Hematopoietic multipotent progenitor cell treated with erythropoietin and hydrocortisone succinate and interleukin-3 and kit ligand, for 4 days (in vitro differentiated cells): ENCODE measurements at regions not wholly inside any gene's neighbourhood (a gene's known extent, or its start where the extent isn't known, plus 50 kb on each side); places are given as distances from the start of the nearest gene placed in this dataset.

Source experiments
- DNase-seq: peaks from one replicate; pipeline ENCODE4 v3.0.0-alpha.2; 2015

DNA sequence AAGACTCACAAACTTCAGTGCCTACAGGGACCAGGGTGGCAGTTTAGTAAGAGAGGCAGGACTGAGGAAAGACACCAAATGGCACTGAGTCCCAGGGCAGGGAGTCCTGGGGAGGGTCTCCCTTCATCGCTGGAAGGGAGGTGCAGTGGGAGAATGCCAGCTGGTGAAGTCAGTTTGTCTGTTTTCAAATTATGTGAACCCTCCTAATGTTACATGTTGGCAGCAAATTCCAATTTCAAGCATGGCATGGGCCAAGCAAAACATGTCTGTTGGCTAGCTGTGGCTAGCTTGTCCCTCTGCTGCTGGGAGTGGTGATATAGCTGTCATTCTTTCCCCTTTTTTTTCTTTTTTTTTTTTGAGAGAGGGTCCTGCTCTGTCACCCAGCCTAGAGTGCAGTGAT is 55.9 kb upstream of the HAAO start:
- DNase-seq = no peak

DNA sequence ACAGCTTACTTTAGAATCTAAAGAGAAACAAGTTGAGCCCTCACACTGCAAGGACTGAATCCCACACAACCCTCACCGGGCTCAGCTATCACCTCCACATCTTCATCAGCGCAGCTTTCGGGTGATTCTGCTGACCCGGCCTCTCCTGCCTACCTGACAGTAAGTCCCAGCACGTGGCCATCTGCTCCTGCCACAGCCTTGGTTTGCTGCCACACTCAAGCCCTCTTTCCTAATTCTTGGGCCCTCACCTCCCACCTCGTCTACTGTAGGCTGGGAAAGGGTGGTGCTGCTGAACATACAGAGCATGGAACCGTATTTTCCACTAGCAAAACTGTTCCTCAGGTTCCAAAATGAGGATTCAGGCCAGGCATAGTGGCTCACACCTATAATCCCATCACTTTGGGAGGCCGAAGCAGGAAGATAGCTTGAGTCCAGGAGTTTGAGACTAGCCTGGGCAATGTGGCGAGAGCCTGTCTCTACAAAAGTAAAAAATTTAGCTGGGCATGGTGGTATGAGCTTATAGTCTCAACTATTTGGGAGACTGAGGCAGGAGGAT is 55.3 kb upstream of the HAAO start:
- no peak for DNase-seq

DNA sequence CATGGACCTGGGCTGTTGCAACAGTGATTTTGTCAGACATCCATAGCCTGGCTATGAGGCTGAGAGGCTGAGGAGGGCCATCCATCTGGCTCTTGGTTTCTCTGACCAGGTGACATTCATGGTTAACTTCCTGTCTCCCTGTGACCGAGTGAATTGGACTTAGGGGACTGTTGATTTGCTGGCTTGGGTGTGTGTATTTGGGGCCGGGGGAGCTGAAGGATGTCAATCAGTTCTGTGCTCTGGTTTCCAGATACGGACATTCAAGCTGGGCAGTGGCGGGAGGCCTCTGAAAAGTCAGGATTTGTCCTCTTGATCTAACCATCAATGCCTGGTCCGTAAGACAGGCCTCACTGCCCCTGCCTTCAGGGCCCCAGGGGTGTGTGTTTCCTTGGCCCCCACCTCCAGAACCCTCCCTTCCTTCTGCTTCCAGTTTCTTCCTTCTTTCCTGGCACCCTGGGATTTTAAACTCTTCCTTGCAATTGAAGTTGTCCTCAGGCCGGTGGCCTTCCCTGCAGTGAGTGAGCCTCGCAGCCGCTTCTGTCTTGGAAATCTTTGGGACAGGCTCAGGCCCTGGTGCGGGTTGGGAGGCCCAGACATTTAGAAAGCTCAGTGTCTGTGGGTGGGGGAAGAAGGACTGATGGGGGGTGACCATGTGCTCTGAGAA is 54.7 kb upstream of the HAAO start:
- DNase-seq = no peak

DNA sequence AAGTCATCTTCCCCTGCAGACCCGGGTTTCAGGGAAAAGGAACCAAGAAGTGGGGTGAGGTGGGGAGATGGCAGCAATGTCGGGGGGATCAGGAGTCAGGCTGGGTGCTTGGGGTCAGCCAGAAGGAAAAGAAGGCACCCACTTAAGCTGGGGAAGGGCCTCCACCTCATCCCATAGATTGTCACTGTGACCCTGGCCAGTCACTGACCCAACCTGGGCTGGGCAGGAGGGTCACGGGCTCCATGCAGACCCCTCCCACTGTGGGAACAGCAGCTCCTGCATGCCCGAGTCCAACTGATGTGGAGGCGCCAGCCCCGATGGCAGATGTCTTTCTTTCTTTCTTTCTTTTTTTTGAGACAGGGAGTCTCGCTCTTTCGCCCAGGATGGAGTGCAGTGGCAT is 53.6 kb upstream of the HAAO start:
- DNase-seq = no peak

DNA sequence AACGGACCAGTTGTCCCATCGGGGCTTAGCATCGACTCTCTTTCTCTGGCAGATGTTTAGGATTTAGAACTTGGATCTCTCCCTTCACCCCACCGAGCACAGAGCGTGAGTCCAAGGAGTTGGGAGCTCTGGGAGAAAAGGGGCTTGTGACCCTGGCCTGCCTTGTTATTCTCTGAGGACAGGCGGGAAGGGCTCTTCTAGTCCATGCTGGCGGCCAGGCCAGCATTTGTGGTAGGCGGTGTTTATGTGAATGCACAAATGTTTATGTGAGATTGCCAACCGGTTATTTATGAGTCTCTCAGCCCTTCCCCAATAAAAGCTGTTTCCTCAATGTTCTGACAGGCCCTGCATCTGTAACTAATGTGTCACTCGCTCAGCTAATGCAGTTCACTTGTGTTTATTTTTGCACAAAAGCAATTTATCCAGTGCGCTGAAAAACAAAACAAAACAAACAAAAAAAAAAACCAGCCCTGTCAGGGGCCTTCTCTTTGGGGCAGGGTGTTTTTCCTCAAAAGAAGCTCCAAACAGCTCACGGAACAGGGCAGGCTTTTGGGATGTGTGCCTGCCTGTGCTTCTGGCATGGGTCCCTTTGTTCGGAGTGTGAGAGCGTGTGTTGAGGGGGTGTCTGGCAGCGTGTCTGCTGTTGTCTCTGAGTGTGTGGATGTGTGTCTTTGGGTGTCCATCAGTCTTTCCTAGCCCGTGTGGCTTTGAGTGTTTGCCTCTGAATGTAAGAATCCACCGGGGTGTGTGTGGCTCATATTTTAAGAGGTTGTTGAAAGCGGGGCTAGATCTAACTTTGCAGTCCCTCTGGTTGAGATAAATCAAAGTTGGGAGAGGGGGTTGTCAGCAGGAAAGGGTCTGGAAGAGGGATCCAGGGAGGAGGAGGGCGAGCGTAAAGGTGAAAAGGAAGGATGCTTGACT is 52.8 kb upstream of the HAAO start:
- peak; percentile 30 for DNase-seq

DNA sequence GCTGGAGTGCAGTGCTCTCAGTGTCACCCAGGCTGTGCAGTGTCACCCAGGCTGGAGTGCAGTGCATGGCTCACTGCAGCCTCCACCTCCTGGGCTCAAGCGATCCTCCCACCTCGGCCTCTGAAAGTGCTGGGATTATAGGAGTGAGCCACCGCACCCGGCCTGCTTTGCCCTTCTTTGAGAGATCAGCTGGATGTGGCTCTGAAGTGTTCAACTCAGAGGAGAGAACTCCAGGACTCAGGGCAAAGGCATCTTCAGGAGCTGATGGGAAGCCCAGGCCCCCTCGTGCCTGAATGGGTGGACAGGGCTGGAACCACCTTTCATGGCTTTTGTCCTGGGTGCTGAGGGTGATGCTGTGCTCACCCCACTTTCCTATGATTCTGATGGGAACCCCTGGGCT is 52.0 kb upstream of the HAAO start:
- DNase-seq = no peak

DNA sequence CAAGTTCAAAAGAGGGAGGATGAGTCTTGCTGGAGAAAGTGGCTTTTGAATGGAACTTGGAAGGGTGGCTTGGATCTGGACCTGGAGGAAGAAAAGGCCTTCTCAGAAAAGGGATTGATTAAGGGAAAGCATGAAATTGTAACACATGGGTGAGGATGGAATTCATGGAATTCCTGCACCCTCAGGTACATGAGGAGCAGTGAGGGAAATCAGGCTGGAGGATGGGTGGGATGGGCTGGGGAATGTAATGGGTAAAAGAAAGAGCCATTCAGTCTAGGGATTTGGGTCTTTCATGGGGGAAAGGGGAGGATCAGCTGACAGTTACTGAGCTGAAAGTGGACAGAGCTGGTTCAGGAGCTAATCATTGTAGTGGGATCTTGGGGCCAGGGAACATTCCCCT is 51.2 kb upstream of the HAAO start:
- DNase-seq = no peak

DNA sequence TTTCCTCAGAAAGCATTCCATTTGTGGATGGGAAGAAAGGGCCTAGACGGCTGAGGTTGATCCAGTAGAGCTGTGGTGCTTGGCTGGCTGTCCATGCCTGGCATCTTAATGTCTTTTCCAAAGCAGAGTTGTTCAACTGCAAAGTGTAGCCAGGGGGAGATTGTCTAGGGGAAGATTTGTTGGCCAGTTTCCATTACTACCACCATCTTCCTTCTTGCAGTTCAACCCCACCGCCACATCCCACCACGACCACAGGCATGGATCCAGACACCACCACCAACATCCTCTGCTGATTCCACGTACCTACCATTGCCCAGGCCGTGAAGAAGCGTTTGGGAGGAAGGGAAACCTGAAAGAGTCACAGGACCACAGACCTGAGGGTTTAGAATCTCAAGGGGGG is 50.7 kb upstream of the HAAO start:
- no peak for DNase-seq

DNA sequence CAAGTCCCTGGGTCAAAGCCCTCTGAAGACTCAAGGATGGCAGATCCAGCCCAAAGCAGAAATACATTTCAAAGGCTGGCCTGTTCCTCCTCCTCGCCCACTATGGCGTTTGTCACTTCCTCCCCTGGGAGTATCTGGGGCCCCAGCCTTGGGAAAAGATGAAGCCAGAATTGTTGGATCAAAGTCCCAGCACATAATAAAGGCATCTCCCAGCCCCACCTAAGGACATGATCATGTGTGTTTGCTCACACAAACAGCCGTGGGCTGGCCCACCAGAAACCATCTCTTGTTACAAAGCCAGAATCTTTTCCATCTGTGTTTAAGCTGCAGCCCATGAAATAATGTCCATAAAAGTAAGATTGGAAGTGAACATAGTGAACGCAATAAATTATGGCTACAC is 50.1 kb upstream of the HAAO start:
- no peak for DNase-seq
